ENCODE measurements at regions not wholly inside any gene's neighbourhood (a gene's known extent, or its start where the extent isn't known, plus 50 kb on each side); places are given as distances from the start of the nearest gene placed in this dataset.

GRCh38 chr11:10923882-10924281, 66.0 kb upstream of the ZBED5 start:
- DNase-seq, result no peak

- no peak for DNase-seq
These were observed 65.0 kb upstream of the ZBED5 start for GRCh38 chr11:10922892-10923291.

GRCh38 chr11:10920875-10921274, 63.0 kb upstream of the ZBED5 start:
- no peak for DNase-seq

GRCh38 chr11:10920205-10920604, 62.4 kb upstream of the ZBED5 start:
- no peak for DNase-seq

GRCh38 chr11:10918698-10919097, 60.8 kb upstream of the ZBED5 start:
- DNase-seq, result no peak

- no peak for DNase-seq
These were observed 60.4 kb upstream of the ZBED5 start for GRCh38 chr11:10918275-10918674.

GRCh38 chr11:10917802-10918201, 59.9 kb upstream of the ZBED5 start:
- no peak for DNase-seq

- no peak for DNase-seq
These were observed 58.8 kb upstream of the ZBED5 start for GRCh38 chr11:10916665-10917064.

GRCh38 chr11:10914050-10914449, 56.2 kb upstream of the ZBED5 start:
- DNase-seq, result no peak

GRCh38 chr11:10913075-10913474, 55.2 kb upstream of the ZBED5 start:
- DNase-seq, result no peak

GRCh38 chr11:10911907-10912306, 54.1 kb upstream of the ZBED5 start:
- no peak for DNase-seq

- no peak for DNase-seq
These were observed 51.5 kb upstream of the ZBED5 start for GRCh38 chr11:10909141-10909883.

GRCh38 chr11:10908215-10908951, 50.5 kb upstream of the ZBED5 start:
- DNase-seq, result no peak
